ENCODE measurements at regions not wholly inside any gene's neighbourhood (a gene's known extent, or its start where the extent isn't known, plus 50 kb on each side); places are given as distances from the start of the nearest gene placed in this dataset.

GRCh38 chr4:125986307-125986706, 671.6 kb downstream of the FAT4 start:
- Histone ChIP-seq H3K36me3 (ENCODE audit: insufficient read depth, insufficient read length, low read length) (no peaks in the 10 kb centered on the region), H3K9me3 (ENCODE audit: insufficient read depth, low read length) (no peaks in the 10 kb centered on the region), H3K9ac (ENCODE audit: insufficient read length, low read depth) (no peak overlapping the region), H3K27me3 (ENCODE audit: insufficient read depth, insufficient read length) (no peaks in the 10 kb centered on the region), H3K4me3 (ENCODE audit: insufficient read length, low read depth) (no peak overlapping the region), H3K4me1 (ENCODE audit: insufficient read depth, insufficient read length) (no peaks in the 10 kb centered on the region)
- DNase-seq (ENCODE audit: low read depth, low spot score) = no peak
- no peak for TF ChIP-seq YY1 (IDR thresholded peaks at IDR 0.05; ENCODE audit: insufficient read depth, insufficient read length)
- no peak for TF ChIP-seq ZNF274 (IDR thresholded peaks at IDR 0.05; ENCODE audit: low read depth, low read length)
- no peak for TF ChIP-seq SUZ12 (IDR thresholded peaks at IDR 0.05; ENCODE audit: extremely low read depth, insufficient read depth, insufficient read length)

GRCh38 chr4:125988464-125988863, 673.7 kb downstream of the FAT4 start:
- no peak for TF ChIP-seq ZNF274 (IDR thresholded peaks at IDR 0.05; ENCODE audit: low read depth, low read length)
- no peak for TF ChIP-seq YY1 (IDR thresholded peaks at IDR 0.05; ENCODE audit: insufficient read depth, insufficient read length)
- no peak for TF ChIP-seq SUZ12 (IDR thresholded peaks at IDR 0.05; ENCODE audit: extremely low read depth, insufficient read depth, insufficient read length)
- Histone ChIP-seq H3K9me3 (ENCODE audit: insufficient read depth, low read length) (no peaks in the 10 kb centered on the region), H3K36me3 (ENCODE audit: insufficient read depth, insufficient read length, low read length) (no peaks in the 10 kb centered on the region), H3K4me1 (ENCODE audit: insufficient read depth, insufficient read length) (no peaks in the 10 kb centered on the region), H3K9ac (ENCODE audit: insufficient read length, low read depth) (no peak overlapping the region), H3K4me3 (ENCODE audit: insufficient read length, low read depth) (no peak overlapping the region), H3K27me3 (ENCODE audit: insufficient read depth, insufficient read length) (no peaks in the 10 kb centered on the region)
- DNase-seq (ENCODE audit: low read depth, low spot score) = no peak

GRCh38 chr4:125991398-125991797, 676.6 kb downstream of the FAT4 start:
- TF ChIP-seq ZNF274 (IDR thresholded peaks at IDR 0.05; ENCODE audit: low read depth, low read length) (no peak), YY1 (IDR thresholded peaks at IDR 0.05; ENCODE audit: insufficient read depth, insufficient read length) (no peak), SUZ12 (IDR thresholded peaks at IDR 0.05; ENCODE audit: extremely low read depth, insufficient read depth, insufficient read length) (no peak)
- no peak overlapping the region for H3K9ac ChIP-seq (ENCODE audit: insufficient read length, low read depth)
- no peaks in the 10 kb centered on the region for H3K4me1 ChIP-seq (ENCODE audit: insufficient read depth, insufficient read length)
- H3K36me3 ChIP-seq (ENCODE audit: insufficient read depth, insufficient read length, low read length) = no peaks in the 10 kb centered on the region
- no peak overlapping the region for H3K4me3 ChIP-seq (ENCODE audit: insufficient read length, low read depth)
- no peak for DNase-seq (ENCODE audit: low read depth, low spot score)
- H3K9me3 ChIP-seq (ENCODE audit: insufficient read depth, low read length) = no peaks in the 10 kb centered on the region
- H3K27me3 ChIP-seq (ENCODE audit: insufficient read depth, insufficient read length) = no peaks in the 10 kb centered on the region

GRCh38 chr4:125992891-125993290, 678.1 kb downstream of the FAT4 start:
- H3K27me3 ChIP-seq (ENCODE audit: insufficient read depth, insufficient read length) = no peaks in the 10 kb centered on the region
- H3K36me3 ChIP-seq (ENCODE audit: insufficient read depth, insufficient read length, low read length) = no peaks in the 10 kb centered on the region
- H3K9ac ChIP-seq (ENCODE audit: insufficient read length, low read depth) = no peak overlapping the region
- H3K9me3 ChIP-seq (ENCODE audit: insufficient read depth, low read length) = no peaks in the 10 kb centered on the region
- no peak for TF ChIP-seq ZNF274 (IDR thresholded peaks at IDR 0.05; ENCODE audit: low read depth, low read length)
- no peak for TF ChIP-seq SUZ12 (IDR thresholded peaks at IDR 0.05; ENCODE audit: extremely low read depth, insufficient read depth, insufficient read length)
- TF ChIP-seq YY1 (IDR thresholded peaks at IDR 0.05; ENCODE audit: insufficient read depth, insufficient read length) = no peak
- no peaks in the 10 kb centered on the region for H3K4me1 ChIP-seq (ENCODE audit: insufficient read depth, insufficient read length)
- no peak for DNase-seq (ENCODE audit: low read depth, low spot score)
- no peak overlapping the region for H3K4me3 ChIP-seq (ENCODE audit: insufficient read length, low read depth)

- Histone ChIP-seq H3K9ac (ENCODE audit: insufficient read length, low read depth) (no peak overlapping the region), H3K4me1 (ENCODE audit: insufficient read depth, insufficient read length) (no peaks in the 10 kb centered on the region), H3K36me3 (ENCODE audit: insufficient read depth, insufficient read length, low read length) (no peaks in the 10 kb centered on the region), H3K4me3 (ENCODE audit: insufficient read length, low read depth) (no peak overlapping the region), H3K9me3 (ENCODE audit: insufficient read depth, low read length) (no peaks in the 10 kb centered on the region), H3K27me3 (ENCODE audit: insufficient read depth, insufficient read length) (no peaks in the 10 kb centered on the region)
- TF ChIP-seq ZNF274 (IDR thresholded peaks at IDR 0.05; ENCODE audit: low read depth, low read length) (no peak), YY1 (IDR thresholded peaks at IDR 0.05; ENCODE audit: insufficient read depth, insufficient read length) (no peak), SUZ12 (IDR thresholded peaks at IDR 0.05; ENCODE audit: extremely low read depth, insufficient read depth, insufficient read length) (no peak)
- no peak for DNase-seq (ENCODE audit: low read depth, low spot score)
Observed at GRCh38 chr4:125994024-125994423, 679.3 kb downstream of the FAT4 start.

- TF ChIP-seq YY1 (IDR thresholded peaks at IDR 0.05; ENCODE audit: insufficient read depth, insufficient read length) (no peak), ZNF274 (IDR thresholded peaks at IDR 0.05; ENCODE audit: low read depth, low read length) (no peak), SUZ12 (IDR thresholded peaks at IDR 0.05; ENCODE audit: extremely low read depth, insufficient read depth, insufficient read length) (no peak)
- H3K4me1 ChIP-seq (ENCODE audit: insufficient read depth, insufficient read length) = no peaks in the 10 kb centered on the region
- H3K9ac ChIP-seq (ENCODE audit: insufficient read length, low read depth) = no peak overlapping the region
- DNase-seq (ENCODE audit: low read depth, low spot score) = no peak
- no peak overlapping the region for H3K4me3 ChIP-seq (ENCODE audit: insufficient read length, low read depth)
- H3K9me3 ChIP-seq (ENCODE audit: insufficient read depth, low read length) = no peaks in the 10 kb centered on the region
- no peaks in the 10 kb centered on the region for H3K36me3 ChIP-seq (ENCODE audit: insufficient read depth, insufficient read length, low read length)
- no peaks in the 10 kb centered on the region for H3K27me3 ChIP-seq (ENCODE audit: insufficient read depth, insufficient read length)
Observed at GRCh38 chr4:125994430-125994829, 679.7 kb downstream of the FAT4 start.

GRCh38 chr4:126004941-126005340, 690.2 kb downstream of the FAT4 start:
- DNase-seq (ENCODE audit: low read depth, low spot score) = no peak
- no peaks in the 10 kb centered on the region for H3K36me3 ChIP-seq (ENCODE audit: insufficient read depth, insufficient read length, low read length)
- H3K9me3 ChIP-seq (ENCODE audit: insufficient read depth, low read length) = no peaks in the 10 kb centered on the region
- TF ChIP-seq SUZ12 (IDR thresholded peaks at IDR 0.05; ENCODE audit: extremely low read depth, insufficient read depth, insufficient read length) (no peak), ZNF274 (IDR thresholded peaks at IDR 0.05; ENCODE audit: low read depth, low read length) (no peak), YY1 (IDR thresholded peaks at IDR 0.05; ENCODE audit: insufficient read depth, insufficient read length) (no peak)
- no peaks in the 10 kb centered on the region for H3K4me1 ChIP-seq (ENCODE audit: insufficient read depth, insufficient read length)
- no peak overlapping the region for H3K9ac ChIP-seq (ENCODE audit: insufficient read length, low read depth)
- H3K4me3 ChIP-seq (ENCODE audit: insufficient read length, low read depth) = no peak overlapping the region
- H3K27me3 ChIP-seq (ENCODE audit: insufficient read depth, insufficient read length) = no peaks in the 10 kb centered on the region

- Histone ChIP-seq H3K4me3 (ENCODE audit: insufficient read length, low read depth) (no peak overlapping the region), H3K36me3 (ENCODE audit: insufficient read depth, insufficient read length, low read length) (no peaks in the 10 kb centered on the region), H3K9ac (ENCODE audit: insufficient read length, low read depth) (no peak overlapping the region), H3K27me3 (ENCODE audit: insufficient read depth, insufficient read length) (no peaks in the 10 kb centered on the region), H3K4me1 (ENCODE audit: insufficient read depth, insufficient read length) (no peaks in the 10 kb centered on the region), H3K9me3 (ENCODE audit: insufficient read depth, low read length) (no peaks in the 10 kb centered on the region)
- DNase-seq (ENCODE audit: low read depth, low spot score) = no peak
- TF ChIP-seq SUZ12 (IDR thresholded peaks at IDR 0.05; ENCODE audit: extremely low read depth, insufficient read depth, insufficient read length) (no peak), YY1 (IDR thresholded peaks at IDR 0.05; ENCODE audit: insufficient read depth, insufficient read length) (no peak), ZNF274 (IDR thresholded peaks at IDR 0.05; ENCODE audit: low read depth, low read length) (no peak)
Observed at GRCh38 chr4:126007142-126007541, 692.4 kb downstream of the FAT4 start.
